Germinal center (tissue), 1 donor: ENCODE measurements at regions not wholly inside any gene's neighbourhood (a gene's known extent, or its start where the extent isn't known, plus 50 kb on each side); places are given as distances from the start of the nearest gene placed in this dataset.
"Not testable (repeated sequence)": the region's sequence is repeated elsewhere in the genome, so short reads cannot be mapped to it uniquely, and the experiment has no call there.

Experiments
- DNase-seq: peaks from one replicate; pipeline ENCODE4 v3.0.0; 2012; ENCODE audit warnings: mixed read lengths, low spot score

- no peak for DNase-seq
Measured at GRCh38 chr9:29150606-29151005, 1577.3 kb upstream of the C9orf72 start.

- no peak for DNase-seq
Measured at GRCh38 chr9:29160763-29161353, 1587.6 kb upstream of the C9orf72 start.

- no peak for DNase-seq
Measured at GRCh38 chr9:29174136-29174535, 1600.9 kb upstream of the C9orf72 start.

- no peak for DNase-seq
Measured at GRCh38 chr9:29176231-29176630, 1603.0 kb upstream of the C9orf72 start.

GRCh38 chr9:29176786-29177185, 1603.5 kb upstream of the C9orf72 start:
- no peak for DNase-seq

- no peak for DNase-seq
Measured at GRCh38 chr9:29183971-29184370, 1610.7 kb upstream of the C9orf72 start.

GRCh38 chr9:29188771-29189170, 1615.5 kb upstream of the C9orf72 start:
- not testable (repeated sequence) for DNase-seq

- not testable (repeated sequence) for DNase-seq
Measured at GRCh38 chr9:29189221-29189620, 1615.9 kb upstream of the C9orf72 start.

GRCh38 chr9:29198861-29199260, 1625.6 kb upstream of the C9orf72 start:
- no peak for DNase-seq

GRCh38 chr9:29199975-29200374, 1626.7 kb upstream of the C9orf72 start:
- no peak for DNase-seq

GRCh38 chr9:29200650-29201049, 1627.4 kb upstream of the C9orf72 start:
- no peak for DNase-seq

GRCh38 chr9:29203244-29203930, 1630.1 kb upstream of the C9orf72 start:
- no peak for DNase-seq

- no peak for DNase-seq
Measured at GRCh38 chr9:29208670-29209069, 1635.4 kb upstream of the C9orf72 start.

GRCh38 chr9:29209748-29210291, 1636.5 kb upstream of the C9orf72 start:
- DNase-seq, result no peak

- DNase-seq, result no peak
Measured at GRCh38 chr9:29211003-29211579, 1637.8 kb upstream of the C9orf72 start.

- DNase-seq, result peak; percentile 55
Measured at GRCh38 chr9:29211580-29212396, 1638.5 kb upstream of the C9orf72 start.

- peak; percentile 2 for DNase-seq
Measured at GRCh38 chr9:29212397-29213387, 1639.4 kb upstream of the C9orf72 start.

GRCh38 chr9:29213417-29214153, 1640.3 kb upstream of the C9orf72 start, which contains the start of gene LINGO2:
Gene LINGO2 (minus strand): TSS chr9:29213601.
- DNase-seq, result peak; percentile 1

- DNase-seq, result no peak
Measured at GRCh38 chr9:29214154-29214689, 1640.9 kb upstream of the C9orf72 start.

GRCh38 chr9:29214690-29215253, 1641.5 kb upstream of the C9orf72 start:
- DNase-seq, result no peak
